Activated naive CD4-positive, alpha-beta T cell treated with anti-CD3 and anti-CD28 coated beads for 36 hours (primary cell): ENCODE measurements at regions not wholly inside any gene's neighbourhood (a gene's known extent, or its start where the extent isn't known, plus 50 kb on each side); places are given as distances from the start of the nearest gene placed in this dataset.

Source experiments
- CTCF ChIA-PET: fragments of 350-600 bp; sonication (Branson Sonifier 250); formaldehyde crosslinking; loops from one replicate; lab custom pipeline; 2021; ENCODE audit warnings: antibody characterized with exemption; lab: Charles Lee
- DNase-seq: peaks from one replicate; pipeline ENCODE4 v3.0.0-alpha.2; 2020
- H3K27ac Mint-ChIP-seq: one replicate; pipeline ENCODE4 v1.8.0; 2021; ENCODE audit warnings: mild to moderate bottlenecking, mixed read lengths
- H3K27me3 Mint-ChIP-seq: one replicate; pipeline ENCODE4 v1.8.0; 2021; ENCODE audit warnings: low read depth, mixed read lengths
- H3K36me3 Mint-ChIP-seq: one replicate; pipeline ENCODE4 v1.8.0; 2021; ENCODE audit warnings: low read depth, mixed read lengths
- H3K4me1 Mint-ChIP-seq: one replicate; pipeline ENCODE4 v1.8.0; 2021; ENCODE audit warnings: low read depth, mixed read lengths
- H3K4me3 Mint-ChIP-seq: one replicate; pipeline ENCODE4 v1.8.0; 2021; ENCODE audit warnings: mild to moderate bottlenecking, moderate library complexity, mixed read lengths
- H3K9me3 Mint-ChIP-seq: one replicate; pipeline ENCODE4 v1.8.0; 2021; ENCODE audit warnings: mixed read lengths
- intact Hi-C: fragments of 100-400 bp; cut with micrococcal nuclease; formaldehyde crosslinking; loops from one replicate; pipeline ENCODE4 v1.15.1; 2023

- peaks cover 5% of the 10 kb centered on the region for H3K4me1 Mint-ChIP-seq
- no peak overlapping the region for H3K27ac Mint-ChIP-seq
- no peak for DNase-seq
- no peaks in the 10 kb centered on the region for H3K9me3 Mint-ChIP-seq
- intact Hi-C loops, result no loop called here
- H3K4me3 Mint-ChIP-seq, result no peak overlapping the region
- H3K36me3 Mint-ChIP-seq, result no peaks in the 10 kb centered on the region
- CTCF ChIA-PET, result interaction anchor here (1.0 to 1.7 kb wide), 2 partner anchors 18 to 20 kb away, joined by 3 to 6 read pairs; no protein-coding TSS in a partner anchor
- no peaks in the 10 kb centered on the region for H3K27me3 Mint-ChIP-seq
These were observed 80.1 kb upstream of the GLS start for GRCh38 chr2:190800528-190800927.

GRCh38 chr2:190802129-190802528 is 78.5 kb upstream of the GLS start:
- Mint-ChIP-seq H3K9me3 (no peaks in the 10 kb centered on the region), H3K4me3 (no peak overlapping the region), H3K27me3 (no peaks in the 10 kb centered on the region), H3K27ac (no peak overlapping the region), H3K36me3 (no peaks in the 10 kb centered on the region), H3K4me1 (peaks cover 5% of the 10 kb centered on the region)
- no peak for DNase-seq
- intact Hi-C loops, result no loop called here
- CTCF ChIA-PET, result interaction anchor here (1.0 to 1.9 kb wide), 6 partner anchors 11 to 712 kb away, joined by 3 to 6 read pairs (median 4); no protein-coding TSS in a partner anchor

- H3K27ac Mint-ChIP-seq, result no peak overlapping the region
- H3K27me3 Mint-ChIP-seq, result no peaks in the 10 kb centered on the region
- intact Hi-C loops, result loop anchor here (1.0 kb wide), 1 partner anchor 9 kb away; no protein-coding TSS in a partner anchor
- no peak for DNase-seq
- H3K4me1 Mint-ChIP-seq, result peaks cover 9% of the 10 kb centered on the region
- no peaks in the 10 kb centered on the region for H3K9me3 Mint-ChIP-seq
- CTCF ChIA-PET, result interaction anchor here (1.0 to 1.9 kb wide), 3 partner anchors 12 to 712 kb away, joined by 3 to 5 read pairs (median 3); no protein-coding TSS in a partner anchor
- H3K4me3 Mint-ChIP-seq, result no peak overlapping the region
- no peaks in the 10 kb centered on the region for H3K36me3 Mint-ChIP-seq
These were observed 77.9 kb upstream of the GLS start for GRCh38 chr2:190802626-190803209.

- H3K27ac Mint-ChIP-seq, result no peak overlapping the region
- H3K9me3 Mint-ChIP-seq, result no peaks in the 10 kb centered on the region
- no peaks in the 10 kb centered on the region for H3K27me3 Mint-ChIP-seq
- no peak overlapping the region for H3K4me3 Mint-ChIP-seq
- no peaks in the 10 kb centered on the region for H3K36me3 Mint-ChIP-seq
- H3K4me1 Mint-ChIP-seq, result peaks cover 23% of the 10 kb centered on the region
- intact Hi-C loops, result loop anchor here (1.0 kb wide), 3 partner anchors 23 to 421 kb away; no protein-coding TSS in a partner anchor
- CTCF ChIA-PET, result interaction anchor here (0.6 to 3.3 kb wide), 4 partner anchors 23 to 1055 kb away, joined by 3 to 28 read pairs (median 4); no protein-coding TSS in a partner anchor
- DNase-seq, result no peak
These were observed 76.3 kb upstream of the GLS start for GRCh38 chr2:190804182-190804795.

- no peaks in the 10 kb centered on the region for H3K9me3 Mint-ChIP-seq
- DNase-seq, result no peak
- H3K27ac Mint-ChIP-seq, result no peak overlapping the region
- H3K4me3 Mint-ChIP-seq, result no peak overlapping the region
- CTCF ChIA-PET, result interaction anchor here (0.6 to 3.3 kb wide), 5 partner anchors 21 to 1055 kb away, joined by 3 to 28 read pairs (median 4); no protein-coding TSS in a partner anchor
- H3K27me3 Mint-ChIP-seq, result no peaks in the 10 kb centered on the region
- H3K4me1 Mint-ChIP-seq, result peaks cover 31% of the 10 kb centered on the region
- no peaks in the 10 kb centered on the region for H3K36me3 Mint-ChIP-seq
- intact Hi-C loops, result loop anchor here (5.0 kb wide), 1 partner anchor 1143 kb away; the partner anchor contains the start of gene ASNSD1
These were observed 75.5 kb upstream of the GLS start for GRCh38 chr2:190805126-190805525.

- intact Hi-C loops, result loop anchor here (2.0 to 5.0 kb wide), 2 partner anchors 717 to 1144 kb away; partner anchors contain the start of gene ASNSD1
- CTCF ChIA-PET, result interaction anchor here (0.8 to 3.3 kb wide), 7 partner anchors 9 to 425 kb away, joined by 3 to 28 read pairs (median 4); no protein-coding TSS in a partner anchor
- Mint-ChIP-seq H3K4me3 (no peak overlapping the region), H3K27ac (no peak overlapping the region), H3K27me3 (no peaks in the 10 kb centered on the region), H3K4me1 (peaks cover 35% of the 10 kb centered on the region), H3K9me3 (no peaks in the 10 kb centered on the region), H3K36me3 (no peaks in the 10 kb centered on the region)
- no peak for DNase-seq
These were observed 74.8 kb upstream of the GLS start for GRCh38 chr2:190805843-190806242.

- H3K4me1 Mint-ChIP-seq, result peaks cover 32% of the 10 kb centered on the region
- DNase-seq, result no peak
- H3K9me3 Mint-ChIP-seq, result no peaks in the 10 kb centered on the region
- H3K27me3 Mint-ChIP-seq, result no peaks in the 10 kb centered on the region
- H3K36me3 Mint-ChIP-seq, result no peaks in the 10 kb centered on the region
- CTCF ChIA-PET, result interaction anchor here (0.5 to 3.2 kb wide), 6 partner anchors 12 to 785 kb away, joined by 3 to 14 read pairs (median 3); no protein-coding TSS in a partner anchor
- intact Hi-C loops, result loop anchor here (2.0 to 5.0 kb wide), 2 partner anchors 719 to 1146 kb away; partner anchors contain the start of gene ASNSD1
- no peak overlapping the region for H3K4me3 Mint-ChIP-seq
- H3K27ac Mint-ChIP-seq, result no peak overlapping the region
These were observed 72.7 kb upstream of the GLS start for GRCh38 chr2:190807886-190808285.

GRCh38 chr2:190809139-190809764 is 71.4 kb upstream of the GLS start:
- Mint-ChIP-seq H3K36me3 (no peaks in the 10 kb centered on the region), H3K27ac (peak overlapping the region; percentile 50), H3K4me3 (no peak overlapping the region), H3K9me3 (no peaks in the 10 kb centered on the region), H3K27me3 (no peaks in the 10 kb centered on the region), H3K4me1 (peaks cover 30% of the 10 kb centered on the region)
- intact Hi-C loops, result loop anchor here (5.0 kb wide), 1 partner anchor 1147 kb away; the partner anchor contains the start of gene ASNSD1
- DNase-seq, result no peak
- CTCF ChIA-PET, result interaction anchor here (1.1 to 3.2 kb wide), 3 partner anchors 11 to 29 kb away, joined by 3 to 14 read pairs (median 3); no protein-coding TSS in a partner anchor

- no peaks in the 10 kb centered on the region for H3K27me3 Mint-ChIP-seq
- CTCF ChIA-PET, result interaction anchor here (0.7 to 3.2 kb wide), 4 partner anchors 10 to 427 kb away, joined by 3 to 14 read pairs (median 3); no protein-coding TSS in a partner anchor
- peaks cover 30% of the 10 kb centered on the region for H3K4me1 Mint-ChIP-seq
- peak; percentile 56 for DNase-seq
- H3K9me3 Mint-ChIP-seq, result no peaks in the 10 kb centered on the region
- intact Hi-C loops, result loop anchor here (1.0 to 5.0 kb wide), 2 partner anchors 34 to 1148 kb away; partner anchors contain the start of gene ASNSD1
- no peaks in the 10 kb centered on the region for H3K36me3 Mint-ChIP-seq
- no peak overlapping the region for H3K4me3 Mint-ChIP-seq
- H3K27ac Mint-ChIP-seq, result no peak overlapping the region
These were observed 70.6 kb upstream of the GLS start for GRCh38 chr2:190809876-190810525.

- intact Hi-C loops, result loop anchor here (1.0 kb wide), 1 partner anchor 33 kb away; no protein-coding TSS in a partner anchor
- Mint-ChIP-seq H3K27me3 (no peaks in the 10 kb centered on the region), H3K36me3 (no peaks in the 10 kb centered on the region), H3K27ac (no peak overlapping the region), H3K4me1 (peaks cover 30% of the 10 kb centered on the region), H3K4me3 (no peak overlapping the region), H3K9me3 (no peaks in the 10 kb centered on the region)
- DNase-seq, result no peak
- CTCF ChIA-PET, result interaction anchor here (0.7 to 1.2 kb wide), 2 partner anchors 30 to 135 kb away, joined by 3 read pairs; no protein-coding TSS in a partner anchor
These were observed 69.5 kb upstream of the GLS start for GRCh38 chr2:190810981-190811587.

DNA sequence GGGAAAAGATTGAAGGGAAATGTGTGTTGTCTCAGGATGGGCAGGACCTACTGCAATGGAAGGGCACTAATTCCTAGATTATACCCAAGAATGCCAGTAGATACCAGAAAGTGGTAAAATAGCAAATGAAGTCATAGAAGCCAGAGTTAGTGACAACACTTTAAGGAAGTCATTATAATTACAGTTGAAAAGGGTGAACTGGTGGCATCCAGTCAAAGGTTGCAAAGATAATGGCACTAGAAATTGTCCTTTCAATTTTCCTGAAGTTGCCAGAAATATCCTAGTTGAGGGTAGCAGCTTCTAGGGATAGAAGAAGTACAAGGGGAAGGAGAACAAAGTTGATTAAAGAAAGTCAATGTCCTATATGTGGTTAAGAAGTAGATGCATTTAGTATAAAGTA is 68.8 kb upstream of the GLS start:
- Mint-ChIP-seq H3K27me3 (no peaks in the 10 kb centered on the region), H3K4me1 (peaks cover 30% of the 10 kb centered on the region), H3K27ac (no peak overlapping the region), H3K4me3 (no peak overlapping the region), H3K9me3 (peaks cover 2% of the 10 kb centered on the region), H3K36me3 (no peaks in the 10 kb centered on the region)
- CTCF ChIA-PET, result interaction anchor here (0.7 kb wide), 1 partner anchor 29 kb away, joined by 3 read pairs; no protein-coding TSS in a partner anchor
- intact Hi-C loops, result no loop called here
- DNase-seq, result no peak
